ENCODE measurements at regions not wholly inside any gene's neighbourhood (a gene's known extent, or its start where the extent isn't known, plus 50 kb on each side); places are given as distances from the start of the nearest gene placed in this dataset.

GRCh38 chr14:30309405-30309804 is 249.6 kb upstream of the G2E3 start (continued):
- TF ChIP-seq REST (IDR thresholded peaks at IDR 0.05; ENCODE audit: low read depth, low read length) = no peak
- no peak for TF ChIP-seq EZH2phosphoT487 (IDR thresholded peaks at IDR 0.05; ENCODE audit: borderline replicate concordance, low read depth)

GRCh38 chr14:30312214-30312613 is 246.7 kb upstream of the G2E3 start:
- Histone ChIP-seq H3K4me3 (ENCODE audit: low read depth in 2 of 2, low read length in 1 of 2) (no peak overlapping the region), H3K9me2 (no peaks in the 10 kb centered on the region), H3K27me3 (ENCODE audit: insufficient read depth) (no peaks in the 10 kb centered on the region), H3K4me1 (ENCODE audit: control insufficient read depth in 1 of 2, insufficient read depth in 2 of 2, low read depth in 1 of 2, low read length in 1 of 2) (no peaks in the 10 kb centered on the region), H2AFZ (ENCODE audit: low read depth) (no peak overlapping the region), H3K9me3 (no peaks in the 10 kb centered on the region), H3K4me2 (no peak overlapping the region), H3K27ac (ENCODE audit: low read depth in 2 of 2, low read length in 1 of 2) (no peak overlapping the region), H4K20me1 (ENCODE audit: insufficient read depth) (no peaks in the 10 kb centered on the region), H3K9ac (no peak overlapping the region), H3K79me2 (ENCODE audit: insufficient read depth) (no peaks in the 10 kb centered on the region), H3F3A (replicated peaks; ENCODE audit: insufficient read depth) (no peaks in the 10 kb centered on the region), H3K36me3 (replicated peaks in 1 of 2; ENCODE audit: control insufficient read depth in 1 of 2, insufficient read depth in 2 of 2, low read length in 1 of 2) (no peaks in the 10 kb centered on the region)
- no peak for DNase-seq
- ChIA-PET CTCF (interaction anchor here (1.2 kb wide), 1 partner anchor 42 kb away, joined by 3 read pairs; no protein-coding TSS in a partner anchor), POLR2A (no interaction called here)
- 5% methylated on average over 1 of the region's 1 CpG for WGBS (ENCODE audit: low lambda C conversion rate)
- TF ChIP-seq NRF1 (IDR thresholded peaks at IDR 0.05; ENCODE audit: low read depth, low read length) = no peak
- TF ChIP-seq FOXM1 (IDR thresholded peaks at IDR 0.05; ENCODE audit: low read depth) = no peak
- TF ChIP-seq SMC3 (IDR thresholded peaks at IDR 0.05; ENCODE audit: low read depth, low read length) = no peak
- TF ChIP-seq FOXJ3 (CRISPR knock-in tag; IDR thresholded peaks at IDR 0.05) = no peak
- TF ChIP-seq MEF2A (IDR thresholded peaks at IDR 0.05; ENCODE audit: borderline replicate concordance, low read depth) = no peak
- no peak for TF ChIP-seq EP300 (IDR thresholded peaks at IDR 0.05; ENCODE audit: borderline replicate concordance in 1 of 2, low read depth in 1 of 2, low read length in 1 of 2)
- TF ChIP-seq JUND (IDR thresholded peaks at IDR 0.05) = no peak
- TF ChIP-seq TAF1 (IDR thresholded peaks at IDR 0.05; ENCODE audit: borderline replicate concordance, low read depth, low read length) = no peak
- TF ChIP-seq YY1 (IDR thresholded peaks at IDR 0.05; ENCODE audit: low read depth) = no peak
- no peak for TF ChIP-seq ZBTB33 (IDR thresholded peaks at IDR 0.05; ENCODE audit: borderline replicate concordance, low read depth)
- TF ChIP-seq USF1 (IDR thresholded peaks at IDR 0.05; ENCODE audit: borderline replicate concordance, low read depth) = no peak

Data from SK-N-SH (cell line).